ENCODE measurements at regions not wholly inside any gene's neighbourhood (a gene's known extent, or its start where the extent isn't known, plus 50 kb on each side); places are given as distances from the start of the nearest gene placed in this dataset.

DNA sequence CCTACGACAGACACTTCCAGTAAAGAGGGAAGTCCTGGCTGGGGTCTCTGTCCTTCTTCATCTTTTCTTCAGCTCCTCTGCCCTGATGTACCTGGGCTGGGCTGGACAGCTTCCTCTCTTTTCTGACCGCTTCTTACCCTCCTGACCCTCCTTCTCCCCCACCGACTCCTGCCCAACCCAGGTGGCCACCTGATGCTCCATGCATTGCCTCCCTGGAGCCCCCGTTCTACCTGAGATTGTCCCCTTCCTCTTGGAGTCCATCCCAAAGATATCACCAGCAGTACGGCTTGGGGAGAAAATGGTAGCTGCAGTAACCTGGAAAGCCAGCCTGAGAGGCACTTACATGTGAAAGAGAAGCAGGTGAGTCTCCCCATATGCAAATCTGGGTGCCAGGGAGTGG lies 566.3 kb downstream of the TCERG1L start:
- Histone ChIP-seq H3K9me3 (ENCODE audit: control insufficient read depth, insufficient read depth, low read depth, low read length) (no peaks in the 10 kb centered on the region), H3K36me3 (ENCODE audit: control insufficient read depth, insufficient read depth, low read length) (no peaks in the 10 kb centered on the region), H3K27ac (ENCODE audit: low read length) (no peak overlapping the region), H3K4me1 (ENCODE audit: control insufficient read depth, insufficient read depth, low read length) (no peaks in the 10 kb centered on the region), H3K4me3 (ENCODE audit: low read depth in 2 of 2, low read length in 2 of 2) (no peak overlapping the region), H3K27me3 (ENCODE audit: control insufficient read depth, insufficient read depth, low read length) (peaks cover 5% of the 10 kb centered on the region; the same call in 1 of the 2 replicates)
- TF ChIP-seq POLR2AphosphoS5 (IDR thresholded peaks at IDR 0.05; ENCODE audit: low read depth, low read length) (no peak), TCF7L2 (IDR thresholded peaks at IDR 0.05; ENCODE audit: low read depth, low read length) (no peak), SIN3A (IDR thresholded peaks at IDR 0.05; ENCODE audit: borderline replicate concordance, insufficient read depth, low read depth, low read length) (no peak)
- TF ChIP-seq, protein P1, sequence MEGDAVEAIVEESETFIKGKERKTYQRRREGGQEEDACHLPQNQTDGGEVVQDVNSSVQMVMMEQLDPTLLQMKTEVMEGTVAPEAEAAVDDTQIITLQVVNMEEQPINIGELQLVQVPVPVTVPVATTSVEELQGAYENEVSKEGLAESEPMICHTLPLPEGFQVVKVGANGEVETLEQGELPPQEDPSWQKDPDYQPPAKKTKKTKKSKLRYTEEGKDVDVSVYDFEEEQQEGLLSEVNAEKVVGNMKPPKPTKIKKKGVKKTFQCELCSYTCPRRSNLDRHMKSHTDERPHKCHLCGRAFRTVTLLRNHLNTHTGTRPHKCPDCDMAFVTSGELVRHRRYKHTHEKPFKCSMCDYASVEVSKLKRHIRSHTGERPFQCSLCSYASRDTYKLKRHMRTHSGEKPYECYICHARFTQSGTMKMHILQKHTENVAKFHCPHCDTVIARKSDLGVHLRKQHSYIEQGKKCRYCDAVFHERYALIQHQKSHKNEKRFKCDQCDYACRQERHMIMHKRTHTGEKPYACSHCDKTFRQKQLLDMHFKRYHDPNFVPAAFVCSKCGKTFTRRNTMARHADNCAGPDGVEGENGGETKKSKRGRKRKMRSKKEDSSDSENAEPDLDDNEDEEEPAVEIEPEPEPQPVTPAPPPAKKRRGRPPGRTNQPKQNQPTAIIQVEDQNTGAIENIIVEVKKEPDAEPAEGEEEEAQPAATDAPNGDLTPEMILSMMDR (IDR thresholded peaks at IDR 0.05) = no peak
- TF ChIP-seq, protein P2, sequence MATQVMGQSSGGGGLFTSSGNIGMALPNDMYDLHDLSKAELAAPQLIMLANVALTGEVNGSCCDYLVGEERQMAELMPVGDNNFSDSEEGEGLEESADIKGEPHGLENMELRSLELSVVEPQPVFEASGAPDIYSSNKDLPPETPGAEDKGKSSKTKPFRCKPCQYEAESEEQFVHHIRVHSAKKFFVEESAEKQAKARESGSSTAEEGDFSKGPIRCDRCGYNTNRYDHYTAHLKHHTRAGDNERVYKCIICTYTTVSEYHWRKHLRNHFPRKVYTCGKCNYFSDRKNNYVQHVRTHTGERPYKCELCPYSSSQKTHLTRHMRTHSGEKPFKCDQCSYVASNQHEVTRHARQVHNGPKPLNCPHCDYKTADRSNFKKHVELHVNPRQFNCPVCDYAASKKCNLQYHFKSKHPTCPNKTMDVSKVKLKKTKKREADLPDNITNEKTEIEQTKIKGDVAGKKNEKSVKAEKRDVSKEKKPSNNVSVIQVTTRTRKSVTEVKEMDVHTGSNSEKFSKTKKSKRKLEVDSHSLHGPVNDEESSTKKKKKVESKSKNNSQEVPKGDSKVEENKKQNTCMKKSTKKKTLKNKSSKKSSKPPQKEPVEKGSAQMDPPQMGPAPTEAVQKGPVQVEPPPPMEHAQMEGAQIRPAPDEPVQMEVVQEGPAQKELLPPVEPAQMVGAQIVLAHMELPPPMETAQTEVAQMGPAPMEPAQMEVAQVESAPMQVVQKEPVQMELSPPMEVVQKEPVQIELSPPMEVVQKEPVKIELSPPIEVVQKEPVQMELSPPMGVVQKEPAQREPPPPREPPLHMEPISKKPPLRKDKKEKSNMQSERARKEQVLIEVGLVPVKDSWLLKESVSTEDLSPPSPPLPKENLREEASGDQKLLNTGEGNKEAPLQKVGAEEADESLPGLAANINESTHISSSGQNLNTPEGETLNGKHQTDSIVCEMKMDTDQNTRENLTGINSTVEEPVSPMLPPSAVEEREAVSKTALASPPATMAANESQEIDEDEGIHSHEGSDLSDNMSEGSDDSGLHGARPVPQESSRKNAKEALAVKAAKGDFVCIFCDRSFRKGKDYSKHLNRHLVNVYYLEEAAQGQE (IDR thresholded peaks at IDR 0.05; ENCODE audit: insufficient read depth in 1 of 2, low read depth in 2 of 2, low read length in 1 of 2) = no peak
- ATAC-seq (no peak), DNase-seq (ENCODE audit: low read depth, low spot score) (no peak)
- POLR2A ChIA-PET = no interaction called here
- no TSS peak for BruUV-seq (replicated peaks)
- intact Hi-C loops (cut with micrococcal nuclease; ENCODE audit: unreplicated experiment) = no loop called here
- in situ Hi-C loops (cut with HindIII; ENCODE audit: low pct_unique_long_range_greater_than_20kb, low sequenced_read_pairs) = no loop called here
- CTCF ChIA-PET = no interaction called here

DNA sequence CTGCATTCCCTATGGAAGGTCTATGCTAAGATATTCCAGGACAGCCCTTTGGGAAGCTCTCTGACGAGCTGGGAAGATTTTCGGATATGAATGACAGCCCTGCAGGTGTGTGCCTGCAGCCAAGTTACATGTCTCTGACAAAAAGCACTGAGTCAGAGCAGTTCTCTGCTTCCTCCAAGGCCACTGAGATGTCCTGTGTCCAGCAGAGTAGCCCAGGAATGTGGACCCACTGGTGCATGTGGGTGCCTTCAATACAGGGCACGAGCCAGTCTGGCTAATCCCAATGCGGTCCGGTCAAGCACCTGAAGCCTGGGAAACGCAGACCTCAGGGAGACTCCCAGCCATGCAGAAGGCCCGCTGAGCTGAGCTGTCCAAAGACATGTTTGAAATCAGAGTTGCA lies 565.7 kb downstream of the TCERG1L start:
- no peak overlapping the region for H3K4me3 ChIP-seq (ENCODE audit: low read depth in 2 of 2, low read length in 2 of 2)
- H3K4me1 ChIP-seq (ENCODE audit: control insufficient read depth, insufficient read depth, low read length) = no peaks in the 10 kb centered on the region
- H3K27ac ChIP-seq (ENCODE audit: low read length) = no peak overlapping the region
- in situ Hi-C loops (cut with HindIII; ENCODE audit: low pct_unique_long_range_greater_than_20kb, low sequenced_read_pairs) = no loop called here
- BruUV-seq (replicated peaks) = no TSS peak
- ChIA-PET POLR2A (no interaction called here), CTCF (no interaction called here)
- TF ChIP-seq TCF7L2 (IDR thresholded peaks at IDR 0.05; ENCODE audit: low read depth, low read length) (no peak), POLR2AphosphoS5 (IDR thresholded peaks at IDR 0.05; ENCODE audit: low read depth, low read length) (no peak), SIN3A (IDR thresholded peaks at IDR 0.05; ENCODE audit: borderline replicate concordance, insufficient read depth, low read depth, low read length) (no peak)
- TF ChIP-seq, protein P1 (IDR thresholded peaks at IDR 0.05) = no peak
- TF ChIP-seq, protein P2 (IDR thresholded peaks at IDR 0.05; ENCODE audit: insufficient read depth in 1 of 2, low read depth in 2 of 2, low read length in 1 of 2) = no peak
- H3K27me3 ChIP-seq (ENCODE audit: control insufficient read depth, insufficient read depth, low read length) = peaks cover 5% of the 10 kb centered on the region; the same call in 1 of the 2 replicates
- intact Hi-C loops (cut with micrococcal nuclease; ENCODE audit: unreplicated experiment) = no loop called here
- no peaks in the 10 kb centered on the region for H3K9me3 ChIP-seq (ENCODE audit: control insufficient read depth, insufficient read depth, low read depth, low read length)
- ATAC-seq (no peak), DNase-seq (ENCODE audit: low read depth, low spot score) (no peak)
- no peaks in the 10 kb centered on the region for H3K36me3 ChIP-seq (ENCODE audit: control insufficient read depth, insufficient read depth, low read length)
